ENCODE measurements at regions not wholly inside any gene's neighbourhood (a gene's known extent, or its start where the extent isn't known, plus 50 kb on each side); places are given as distances from the start of the nearest gene placed in this dataset.

DNA sequence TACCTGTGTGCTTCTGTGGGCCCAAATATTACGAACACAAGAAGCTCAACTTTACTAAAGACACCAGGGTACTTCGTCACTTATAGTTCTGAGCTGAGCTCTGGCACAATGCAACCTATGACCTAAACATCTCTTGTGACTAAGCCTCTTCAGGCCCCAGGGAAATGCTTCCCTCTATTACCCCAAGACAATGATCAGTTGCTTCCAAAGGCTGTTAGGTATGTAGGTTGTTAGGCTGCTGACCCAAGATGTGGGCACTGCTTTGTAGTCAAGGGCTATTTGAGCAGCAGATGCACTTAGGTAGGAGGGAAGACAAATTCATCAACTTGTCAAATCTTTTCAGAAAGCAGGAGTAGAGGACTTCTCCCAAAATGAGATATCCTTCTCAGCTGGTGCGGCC lies 640.1 kb downstream of the EPHA4 start:
- DNase-seq = no peak
- ATAC-seq = no peak

GRCh38 chr2:220935789-220936321 lies 636.2 kb downstream of the EPHA4 start:
- intact Hi-C loops (cut with DNase I) = loop anchor here in 1 of 2 donors (10.0 kb wide), 1 partner anchor 139 kb away; no protein-coding TSS in a partner anchor
- peak; percentile 61 to 75 for ATAC-seq
- DNase-seq = no peak

More for the DNA sequence above, 640.1 kb downstream of the EPHA4 start:
- intact Hi-C loops (cut with DNase I) = loop anchor here in 1 of 2 donors (10.0 kb wide), 1 partner anchor 143 kb away; no protein-coding TSS in a partner anchor

GRCh38 chr2:220936641-220937197 lies 635.4 kb downstream of the EPHA4 start:
- ATAC-seq (no peak), DNase-seq (no peak)
- intact Hi-C loops (cut with DNase I) = loop anchor here in 1 of 2 donors (10.0 kb wide), 1 partner anchor 138 kb away; no protein-coding TSS in a partner anchor

DNA sequence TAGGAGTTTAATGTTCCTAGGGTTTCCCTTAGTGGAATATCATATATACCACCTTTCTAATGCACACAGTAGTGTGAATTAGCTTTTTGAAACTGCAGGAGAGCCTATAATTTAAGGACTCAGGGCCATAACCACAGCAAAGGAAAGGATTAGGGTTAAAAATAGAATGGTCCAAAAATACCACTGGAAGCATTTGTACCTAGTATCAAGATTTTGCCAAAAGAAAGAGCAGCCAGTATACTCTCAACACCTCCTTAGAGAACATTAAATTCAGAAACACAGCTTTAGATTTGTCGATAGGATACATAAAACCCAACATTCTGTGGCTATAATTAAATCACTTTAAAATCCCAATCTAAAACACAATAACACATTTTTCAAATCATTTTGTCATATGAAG lies 634.9 kb downstream of the EPHA4 start:
- ATAC-seq (peak; percentile 44 to 67), DNase-seq (no peak)
- intact Hi-C loops (cut with DNase I) = loop anchor here in 1 of 2 donors (10.0 kb wide), 1 partner anchor 138 kb away; no protein-coding TSS in a partner anchor

- intact Hi-C loops (cut with DNase I) = no loop called here
- no peak for ATAC-seq
Measured at GRCh38 chr2:220940646-220941045, 631.5 kb downstream of the EPHA4 start.

GRCh38 chr2:220941683-220942082 lies 630.4 kb downstream of the EPHA4 start:
- intact Hi-C loops (cut with DNase I) = no loop called here
- ATAC-seq (peak; percentile 80 to 85), DNase-seq (no peak)

More at GRCh38 chr2:220940646-220941045, 631.5 kb downstream of the EPHA4 start:
- DNase-seq = no peak

DNA sequence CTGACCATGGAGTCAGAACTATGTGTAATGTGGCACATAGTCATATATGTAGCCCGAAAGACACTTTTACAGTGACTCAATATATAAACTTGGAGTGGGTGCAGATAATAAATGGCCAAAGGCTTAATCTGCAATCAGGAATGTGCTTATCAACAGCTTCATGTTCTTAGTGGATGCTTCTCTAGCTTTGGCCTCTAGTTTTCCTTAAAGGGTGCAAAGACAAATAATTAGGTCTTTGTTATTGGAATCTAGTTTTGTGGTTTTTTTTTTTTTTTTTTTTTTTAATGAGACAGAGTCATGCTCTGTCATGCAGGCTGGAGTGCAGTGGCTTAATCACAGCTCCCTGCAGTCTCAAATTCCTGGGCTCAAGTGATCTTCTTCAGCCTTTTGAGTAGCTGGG lies 625.6 kb downstream of the EPHA4 start:
- intact Hi-C loops (cut with DNase I) = no loop called here
- DNase-seq (no peak), ATAC-seq (no peak)

DNA sequence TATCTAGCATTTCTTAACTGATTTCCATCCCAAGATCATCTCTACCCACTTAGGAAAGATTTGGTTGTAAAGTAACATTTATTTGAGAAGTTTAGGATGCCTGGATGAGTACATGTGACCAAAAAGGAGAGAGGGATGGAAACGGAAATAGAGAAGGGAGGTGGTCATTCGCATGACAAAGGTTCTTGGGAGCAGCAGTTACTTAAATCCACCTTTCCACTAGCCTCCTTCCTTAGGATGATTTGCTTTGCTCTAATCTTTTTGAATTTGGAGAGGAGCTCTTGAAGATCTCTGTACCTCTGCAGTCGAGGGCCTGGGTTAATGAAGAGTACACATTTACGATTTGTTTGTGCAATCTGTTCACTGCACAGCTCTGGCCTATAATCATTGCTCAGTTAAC lies 623.5 kb downstream of the EPHA4 start:
- ATAC-seq (no peak), DNase-seq (no peak)
- intact Hi-C loops (cut with DNase I) = no loop called here

DNA sequence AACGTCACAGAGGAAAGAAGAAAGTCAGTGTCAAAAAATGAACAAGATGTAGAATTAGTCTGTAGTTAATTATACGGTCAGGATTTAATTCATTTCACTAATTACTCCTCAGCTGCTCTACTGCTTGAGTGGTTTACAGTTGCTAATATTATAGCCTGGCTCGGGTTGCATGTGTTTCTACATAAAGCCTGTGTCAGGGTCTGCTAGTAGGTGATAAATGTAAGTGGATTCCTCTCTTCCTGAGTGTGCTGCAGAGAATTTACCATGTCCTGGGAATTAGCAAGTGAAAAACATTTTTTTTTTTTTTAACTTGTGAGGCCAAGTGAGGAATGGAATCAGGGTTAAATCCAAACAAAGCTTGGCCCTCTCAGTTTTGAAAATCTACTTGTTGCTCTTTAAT lies 622.6 kb downstream of the EPHA4 start:
- no peak for DNase-seq
- no peak for ATAC-seq
- intact Hi-C loops (cut with DNase I) = no loop called here

DNA sequence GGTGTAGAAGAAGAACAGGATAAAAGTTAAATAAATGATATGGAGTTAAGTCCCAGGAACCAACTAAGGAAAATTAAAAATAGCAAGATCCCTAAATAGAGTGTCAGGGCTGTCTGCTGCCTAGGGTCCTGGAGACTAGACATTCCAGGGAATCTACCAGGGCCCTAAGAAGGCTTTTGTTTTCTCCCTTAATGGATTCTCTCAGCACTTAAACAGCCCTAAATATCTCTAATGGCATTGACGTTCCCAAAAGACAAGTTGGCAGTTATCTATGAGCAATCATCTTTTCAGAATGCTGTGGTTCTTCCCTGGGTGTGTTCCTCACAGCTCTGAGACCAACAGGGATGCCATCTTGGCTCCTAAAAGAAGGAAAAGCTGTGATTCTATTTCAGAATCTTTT lies 616.3 kb downstream of the EPHA4 start:
- intact Hi-C loops (cut with DNase I) = loop anchor here in 1 of 2 donors (5.0 kb wide), 1 partner anchor 132 kb away; no protein-coding TSS in a partner anchor
- DNase-seq (no peak), ATAC-seq (no peak)

GRCh38 chr2:220956429-220956828 lies 615.7 kb downstream of the EPHA4 start:
- ATAC-seq (no peak), DNase-seq (no peak)
- intact Hi-C loops (cut with DNase I) = loop anchor here in 1 of 2 donors (5.0 kb wide), 1 partner anchor 131 kb away; no protein-coding TSS in a partner anchor

DNA sequence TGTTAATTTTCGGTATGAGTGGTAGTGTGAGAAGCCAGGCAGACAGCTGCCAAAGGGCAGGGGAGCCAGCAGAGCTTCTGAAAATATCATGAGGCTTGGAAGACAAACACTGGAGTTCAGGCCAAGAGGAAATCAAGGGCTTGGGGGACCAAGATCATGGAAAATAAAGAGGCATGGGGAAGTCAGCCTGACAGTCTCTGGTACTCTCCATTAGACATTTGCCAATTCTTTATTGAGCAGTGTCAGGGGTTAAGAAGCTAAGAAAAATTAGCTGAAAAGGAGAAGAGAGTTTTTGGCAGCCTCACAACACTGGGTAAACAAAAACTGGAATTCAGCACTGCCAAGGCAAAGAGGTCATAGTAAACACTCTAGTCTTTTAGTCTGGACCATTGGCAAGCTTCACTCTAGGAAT lies 612.7 kb downstream of the EPHA4 start:
- intact Hi-C loops (cut with DNase I) = loop anchor here in 1 of 2 donors (5.0 kb wide), 1 partner anchor 128 kb away; no protein-coding TSS in a partner anchor
- ATAC-seq (peak; percentile 77 to 86), DNase-seq (peak; percentile 51)

DNA sequence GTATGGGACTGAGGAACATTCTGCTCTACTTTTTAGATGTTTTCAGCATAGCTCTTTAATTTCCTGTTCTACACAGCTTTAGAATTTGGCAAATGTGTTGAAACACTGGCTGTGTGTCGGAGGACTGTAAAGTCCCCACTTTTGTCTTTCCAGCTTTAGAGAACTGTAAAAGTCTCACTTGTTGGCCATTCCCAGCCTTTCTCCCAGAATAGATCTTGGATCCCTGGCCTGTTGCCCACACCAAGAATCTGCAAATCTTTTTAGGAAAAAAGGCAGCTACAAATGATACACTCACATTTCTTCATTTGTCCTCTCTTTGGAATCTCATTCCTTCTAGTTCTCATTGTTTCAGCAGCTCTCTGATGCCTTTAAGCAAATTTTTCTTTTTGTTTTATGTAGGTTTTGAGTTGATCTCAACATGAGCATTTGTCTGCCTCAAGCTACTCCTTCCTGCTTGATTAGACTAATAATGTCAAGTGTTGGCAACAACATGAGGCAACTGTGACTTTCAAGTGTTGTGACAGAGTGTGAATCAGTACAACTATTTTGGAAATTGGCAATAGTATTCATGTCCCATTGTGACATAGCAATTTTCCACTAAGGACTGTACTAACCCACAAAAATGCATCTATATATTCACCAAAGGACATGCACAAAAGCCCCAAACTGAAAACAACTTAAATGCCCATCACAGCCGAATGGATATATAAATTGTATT lies 610.8 kb downstream of the EPHA4 start:
- no peak for DNase-seq
- intact Hi-C loops (cut with DNase I) = no loop called here
- no peak for ATAC-seq

GRCh38 chr2:220962556-220962955 lies 609.5 kb downstream of the EPHA4 start:
- intact Hi-C loops (cut with DNase I) = no loop called here
- ATAC-seq (no peak), DNase-seq (no peak)

- intact Hi-C loops (cut with DNase I) = no loop called here
- ATAC-seq = no peak
- no peak for DNase-seq
Measured at GRCh38 chr2:220963076-220963475, 609.0 kb downstream of the EPHA4 start.

DNA sequence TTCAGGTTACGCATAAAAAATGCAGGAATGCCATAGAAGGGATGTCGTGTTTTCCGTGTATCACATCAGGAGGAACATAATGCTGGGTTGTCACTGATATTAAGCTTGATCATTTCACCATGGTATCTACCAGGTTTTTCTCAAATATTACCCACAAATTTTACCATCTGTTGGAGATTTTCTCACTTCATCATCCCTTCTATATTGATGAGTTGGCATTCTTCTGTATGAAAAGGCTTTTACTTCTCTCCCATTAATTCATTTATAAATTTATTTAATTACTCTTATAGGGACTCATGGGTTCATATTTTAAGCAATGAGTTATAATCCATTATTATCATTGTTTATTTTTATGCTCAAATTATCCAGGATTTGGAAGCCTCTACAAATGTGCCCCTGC lies 608.2 kb downstream of the EPHA4 start:
- DNase-seq = no peak
- no peak for ATAC-seq
- intact Hi-C loops (cut with DNase I) = no loop called here

DNA sequence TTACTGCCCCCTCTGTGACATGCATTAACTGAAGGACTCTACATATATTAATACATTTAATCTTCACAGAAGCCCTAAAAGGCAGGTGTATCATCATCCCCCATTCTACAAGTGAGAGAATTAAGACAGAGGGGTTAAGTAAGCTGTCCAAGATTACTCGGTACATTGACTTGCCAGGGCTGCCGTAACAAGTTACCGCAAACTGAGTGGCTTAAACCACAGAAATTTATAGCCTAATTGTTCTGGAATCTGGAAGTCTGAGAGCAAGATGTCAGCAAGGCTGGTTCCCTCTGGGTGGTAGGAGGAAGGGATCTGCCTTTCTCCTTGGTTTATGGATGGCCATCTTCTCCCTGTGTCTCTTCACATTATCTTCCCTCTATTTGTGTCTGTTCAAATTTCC lies 605.5 kb downstream of the EPHA4 start:
- no peak for DNase-seq
- intact Hi-C loops (cut with DNase I) = no loop called here
- ATAC-seq = no peak

- DNase-seq (no peak), ATAC-seq (no peak)
- intact Hi-C loops (cut with DNase I) = no loop called here
Measured at GRCh38 chr2:220969348-220969747, 602.8 kb downstream of the EPHA4 start.

- no peak for DNase-seq
- no peak for ATAC-seq
- intact Hi-C loops (cut with DNase I) = no loop called here
Measured at GRCh38 chr2:220980966-220981675, 591.0 kb downstream of the EPHA4 start.

- intact Hi-C loops (cut with DNase I) = no loop called here
- ATAC-seq (no peak), DNase-seq (no peak)
Measured at GRCh38 chr2:220981926-220982325, 590.2 kb downstream of the EPHA4 start.
